GM12864 (cell line): ENCODE measurements at regions not wholly inside any gene's neighbourhood (a gene's known extent, or its start where the extent isn't known, plus 50 kb on each side); places are given as distances from the start of the nearest gene placed in this dataset.

Source experiments
- DNase-seq: peaks from one replicate; pipeline ENCODE4 v3.0.0-alpha.2; 2011; ENCODE audit warnings: low read depth
- H3K4me3 ChIP-seq: 2 replicates; pipeline ENCODE4 v1.5.1; 2011; ENCODE audit warnings: mild to moderate bottlenecking, low read depth, low read length, control low read depth
- TF ChIP-seq, protein P1 (sequence below): IDR thresholded peaks from 2 replicates; pipeline ENCODE4 v1.5.1; 2011; ENCODE audit warnings: low read depth, mild to moderate bottlenecking, moderate library complexity, low read length, control low read depth, inconsistent platforms; ENCODE audit errors: missing control alignments

DNA sequence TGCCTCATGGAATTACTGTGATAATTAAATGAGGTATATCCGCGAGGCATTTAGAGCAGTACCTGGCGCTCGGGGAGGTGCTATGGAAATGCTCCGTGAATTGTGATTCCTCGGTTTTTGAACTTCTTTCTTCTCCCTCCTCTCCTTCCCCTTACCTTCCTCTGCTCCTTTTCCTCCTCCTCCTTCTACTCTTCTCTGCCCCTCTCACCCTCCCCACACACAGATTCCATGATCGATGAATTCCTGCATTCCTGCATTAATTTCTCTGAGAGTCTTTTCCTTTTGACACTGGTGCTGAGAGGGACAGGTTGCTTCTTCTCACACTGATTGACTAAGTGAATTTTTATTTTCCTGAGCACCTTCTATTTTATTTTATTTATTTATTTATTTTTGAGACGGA is 101.2 kb upstream of the RGMA start:
- DNase-seq: no peak
- TF ChIP-seq, protein P1, sequence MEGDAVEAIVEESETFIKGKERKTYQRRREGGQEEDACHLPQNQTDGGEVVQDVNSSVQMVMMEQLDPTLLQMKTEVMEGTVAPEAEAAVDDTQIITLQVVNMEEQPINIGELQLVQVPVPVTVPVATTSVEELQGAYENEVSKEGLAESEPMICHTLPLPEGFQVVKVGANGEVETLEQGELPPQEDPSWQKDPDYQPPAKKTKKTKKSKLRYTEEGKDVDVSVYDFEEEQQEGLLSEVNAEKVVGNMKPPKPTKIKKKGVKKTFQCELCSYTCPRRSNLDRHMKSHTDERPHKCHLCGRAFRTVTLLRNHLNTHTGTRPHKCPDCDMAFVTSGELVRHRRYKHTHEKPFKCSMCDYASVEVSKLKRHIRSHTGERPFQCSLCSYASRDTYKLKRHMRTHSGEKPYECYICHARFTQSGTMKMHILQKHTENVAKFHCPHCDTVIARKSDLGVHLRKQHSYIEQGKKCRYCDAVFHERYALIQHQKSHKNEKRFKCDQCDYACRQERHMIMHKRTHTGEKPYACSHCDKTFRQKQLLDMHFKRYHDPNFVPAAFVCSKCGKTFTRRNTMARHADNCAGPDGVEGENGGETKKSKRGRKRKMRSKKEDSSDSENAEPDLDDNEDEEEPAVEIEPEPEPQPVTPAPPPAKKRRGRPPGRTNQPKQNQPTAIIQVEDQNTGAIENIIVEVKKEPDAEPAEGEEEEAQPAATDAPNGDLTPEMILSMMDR: no peak
- no peak overlapping the region for H3K4me3 ChIP-seq

DNA sequence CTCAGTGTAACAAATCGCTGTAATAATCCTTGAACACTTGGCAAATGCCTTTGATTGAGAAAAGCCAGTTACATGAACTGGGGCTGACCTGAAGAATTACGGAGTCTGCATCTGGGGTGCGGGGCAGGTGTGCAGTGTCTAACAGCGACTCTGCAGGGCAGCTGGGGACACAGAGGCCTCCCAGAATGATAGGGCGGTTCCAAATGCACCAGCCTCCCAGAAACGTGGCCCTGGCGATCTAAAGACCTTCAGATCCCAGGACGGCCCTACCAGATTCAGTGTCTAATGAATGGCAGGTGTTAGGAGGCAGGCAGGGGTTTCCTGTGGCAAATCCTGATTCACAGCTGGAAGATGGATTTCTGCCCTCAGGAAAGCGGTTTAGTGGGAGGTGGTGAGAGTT is 100.5 kb upstream of the RGMA start:
- DNase-seq: no peak
- no peak overlapping the region for H3K4me3 ChIP-seq
- TF ChIP-seq, protein P1: no peak

DNA sequence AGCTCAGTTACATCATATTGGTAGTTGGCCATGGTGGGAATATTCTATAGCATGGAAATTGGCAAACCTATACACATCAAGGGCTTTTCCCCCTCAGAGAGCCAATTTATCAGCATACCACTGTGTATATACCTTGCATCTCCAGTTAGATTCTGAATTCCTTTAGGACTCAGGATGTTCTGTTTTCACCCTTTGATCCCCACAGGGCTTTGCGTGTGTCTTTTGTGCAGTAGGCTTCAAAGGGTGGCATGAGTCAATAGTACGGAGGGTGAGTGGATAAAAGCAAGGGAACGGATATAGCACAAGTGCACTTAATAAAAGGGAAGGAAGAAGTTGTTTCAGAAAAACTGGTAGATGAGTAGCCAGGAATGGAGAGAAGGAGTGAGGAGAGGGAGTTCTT is 99.2 kb upstream of the RGMA start:
- no peak overlapping the region for H3K4me3 ChIP-seq
- TF ChIP-seq, protein P1: no peak
- DNase-seq: no peak

- TF ChIP-seq, protein P1: no peak
- no peak for DNase-seq
- no peak overlapping the region for H3K4me3 ChIP-seq
Measured at GRCh38 chr15:93185796-93186195, 96.8 kb upstream of the RGMA start.

DNA sequence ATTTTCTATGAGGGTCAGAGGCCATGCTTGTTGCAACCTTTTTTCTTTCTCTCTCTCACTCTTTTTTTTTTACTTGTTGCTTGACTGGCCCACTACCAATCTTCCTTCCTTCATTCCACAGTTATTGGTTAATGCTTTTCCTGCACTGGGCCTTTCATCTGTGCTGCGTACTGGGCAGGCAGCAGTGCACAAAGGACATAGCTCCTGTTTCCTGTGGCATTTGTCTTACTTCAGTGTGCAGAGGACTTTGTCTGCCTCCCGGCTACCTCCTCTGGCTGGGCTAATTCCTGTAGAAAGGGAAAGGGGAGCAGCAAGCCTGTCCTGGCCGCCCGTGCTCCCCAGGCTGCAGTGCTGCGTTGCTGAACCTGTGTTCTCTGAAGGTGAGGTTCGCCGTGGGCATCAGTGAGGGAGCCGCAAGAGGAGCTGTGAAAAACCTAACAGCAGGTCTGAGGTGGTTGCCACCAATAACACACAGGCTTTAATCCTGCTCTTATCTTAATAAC is 93.7 kb upstream of the RGMA start:
- H3K4me3 ChIP-seq: no peak overlapping the region
- DNase-seq: no peak
- TF ChIP-seq, protein P1: no peak

- no peak overlapping the region for H3K4me3 ChIP-seq
- DNase-seq: no peak
- TF ChIP-seq, protein P1: no peak
Measured at GRCh38 chr15:93180656-93181055, 91.6 kb upstream of the RGMA start.

DNA sequence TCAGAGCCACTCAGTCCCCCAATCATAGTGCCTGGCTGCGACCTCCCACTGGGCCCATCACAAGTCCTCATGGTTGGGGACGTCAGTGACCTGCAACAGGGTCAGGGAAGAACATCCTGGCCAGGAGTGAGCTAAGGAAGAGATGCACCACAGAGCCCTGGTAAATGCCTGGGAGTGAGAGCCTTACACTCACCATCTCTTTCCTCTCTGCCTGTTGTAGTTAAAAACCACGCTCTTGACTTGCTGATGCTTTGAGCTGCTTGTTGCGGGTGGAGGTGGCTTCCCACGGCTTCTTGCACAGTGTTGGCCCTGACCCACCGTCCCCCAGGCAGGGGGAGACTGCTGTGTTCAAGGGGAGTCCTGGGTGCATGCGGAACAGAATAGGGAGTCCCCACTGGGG is 91.1 kb upstream of the RGMA start:
- TF ChIP-seq, protein P1: no peak
- H3K4me3 ChIP-seq: no peak overlapping the region
- no peak for DNase-seq
